H1 (cell line): ENCODE measurements at regions not wholly inside any gene's neighbourhood (a gene's known extent, or its start where the extent isn't known, plus 50 kb on each side); places are given as distances from the start of the nearest gene placed in this dataset.

Experiments used
- CTCF ChIA-PET: fragments of 300-600 bp; sonication (Branson Sonifier 250); formaldehyde crosslinking; loops from one replicate; lab custom pipeline; 2021; ENCODE audit not compliant: partially characterized antibody; lab: Charles Lee
- POLR2A ChIA-PET: fragments of 300-600 bp; sonication (Branson Sonifier 250); formaldehyde crosslinking; loops from one replicate; lab custom pipeline; 2021; ENCODE audit warnings: inconsistent platforms; ENCODE audit not compliant: partially characterized antibody; lab: Charles Lee
- DNase-seq, 2 experiments: peaks; one replicate each; pipeline versions ENCODE4 v3.0.0 to v3.0.0-alpha.2; 2010 to 2022; ENCODE audit warnings: low spot score in 2 of 2, low read depth in 1 of 2, mixed read lengths in 1 of 2
- FAIRE-seq: peaks from 2 replicates; lab custom pipeline; 2011; peaks lifted over from hg19 to GRCh38; lab: Jason Lieb, UNC
- H2AFZ ChIP-seq: 2 replicates; pipeline ENCODE4 v1.8.1; 2012; ENCODE audit warnings: low read length, inconsistent platforms
- H2AK5ac ChIP-seq: 2 replicates; pipeline ENCODE4 v1.6.1; 2013; ENCODE audit warnings: low read depth, low read length
- H2BK120ac ChIP-seq: replicated peaks from 2 replicates; pipeline ENCODE3; 2013; ENCODE audit warnings: low read depth, low read length, inconsistent platforms
- H2BK12ac ChIP-seq: 2 replicates; pipeline ENCODE4 v1.6.1; 2013; ENCODE audit warnings: low read depth, low read length
- H2BK15ac ChIP-seq: 2 replicates; pipeline ENCODE4 v1.6.1; 2013; ENCODE audit warnings: low read length
- H2BK20ac ChIP-seq: 2 replicates; pipeline ENCODE4 v1.6.1; 2013; ENCODE audit warnings: low read length
- H2BK5ac ChIP-seq: 2 replicates; pipeline ENCODE4 v1.6.1; 2013; ENCODE audit warnings: low read depth, low read length
- H3K14ac ChIP-seq: 2 replicates; pipeline ENCODE4 v1.6.1; 2013; ENCODE audit warnings: inconsistent platforms; ENCODE audit not compliant: insufficient read length
- H3K18ac ChIP-seq: 2 replicates; pipeline ENCODE4 v1.6.1; 2013; ENCODE audit warnings: low read length; ENCODE audit errors: extremely low read depth
- H3K23ac ChIP-seq: 2 replicates; pipeline ENCODE4 v1.6.1; 2013; ENCODE audit warnings: inconsistent platforms; ENCODE audit not compliant: insufficient read length
- H3K23me2 ChIP-seq: 2 replicates; pipeline ENCODE4 v1.6.1; 2013; ENCODE audit warnings: low read depth, low read length
- H3K27ac ChIP-seq: 2 replicates; pipeline ENCODE4 v1.6.1; 2011; ENCODE audit warnings: low read depth, low read length, inconsistent platforms
- H3K27me3 ChIP-seq, 4 experiments: replicated peaks in 1 of 4; 1 replicate in 1 of 4; 2 replicates in 3 of 4; pipeline versions ENCODE4 v1.6.1 to v1.8.1; 2011 to 2013; ENCODE audit warnings: low read length in 3 of 4, mild to moderate bottlenecking in 3 of 4, inconsistent platforms in 2 of 4, mixed read lengths in 2 of 4, moderate library complexity in 1 of 4; ENCODE audit not compliant: control insufficient read depth in 3 of 4, insufficient read depth in 3 of 4; ENCODE audit errors: extremely low read depth in 1 of 4
- H3K36me3 ChIP-seq, 4 experiments: 2 replicates each; pipeline versions ENCODE4 v1.6.1 to v1.8.1; 2011 to 2013; ENCODE audit warnings: mild to moderate bottlenecking in 4 of 4, low read length in 3 of 4, moderate library complexity in 2 of 4, control low read depth in 1 of 4, inconsistent platforms in 1 of 4; ENCODE audit not compliant: insufficient read depth in 4 of 4, control insufficient read depth in 2 of 4
- H3K4ac ChIP-seq: replicated peaks from 2 replicates; pipeline ENCODE3; 2013; ENCODE audit warnings: low read length, low read depth, mixed read lengths, inconsistent platforms; ENCODE audit not compliant: insufficient read length
- H3K4me1 ChIP-seq, 4 experiments: replicated peaks in 1 of 4; 1 replicate in 1 of 4; 2 replicates in 3 of 4; pipeline versions ENCODE4 v1.6.1 to v1.8.1; 2011 to 2013; ENCODE audit warnings: low read length in 3 of 4, inconsistent platforms in 2 of 4, mixed read lengths in 1 of 4; ENCODE audit not compliant: insufficient read depth in 4 of 4, control insufficient read depth in 3 of 4
- H3K4me2 ChIP-seq, 2 experiments: 2 replicates each; pipeline versions ENCODE4 v1.6.1 to v1.8.1; 2011 to 2013; ENCODE audit warnings: low read depth in 2 of 2, low read length in 2 of 2, control low read depth in 1 of 2, inconsistent platforms in 1 of 2, mild to moderate bottlenecking in 1 of 2; ENCODE audit not compliant: insufficient read depth in 1 of 2
- H3K4me3 ChIP-seq, 4 experiments: fragments of 200-600, 300-600 bp in 1 of 4; sonication (generic), shearing (Covaris generic), sonication (Bioruptor Twin) in 1 of 4; 2 replicates each; pipeline versions ENCODE4 v1.5.1 to v1.8.1; 2011 to 2016; ENCODE audit warnings: low read length in 4 of 4, low read depth in 3 of 4, control low read depth in 2 of 4, inconsistent platforms in 2 of 4, mild to moderate bottlenecking in 2 of 4, mixed read lengths in 1 of 4, moderate library complexity in 1 of 4; ENCODE audit not compliant: insufficient read depth in 2 of 4; ENCODE audit errors: extremely low read depth in 1 of 4
- H3K56ac ChIP-seq: replicated peaks from 2 replicates; pipeline ENCODE3; 2013; ENCODE audit warnings: low read depth, mild to moderate bottlenecking, mixed read lengths, low read length, inconsistent platforms; ENCODE audit not compliant: insufficient read length
- H3K79me1 ChIP-seq: 2 replicates; pipeline ENCODE4 v1.6.1; 2013; ENCODE audit warnings: low read depth, low read length, control low read depth
- H3K79me2 ChIP-seq, 2 experiments: 2 replicates each; pipeline versions ENCODE4 v1.6.1 to v1.8.1; 2012 to 2013; ENCODE audit warnings: low read length in 2 of 2, mild to moderate bottlenecking in 2 of 2, inconsistent platforms in 1 of 2; ENCODE audit not compliant: insufficient read depth in 2 of 2, control insufficient read depth in 1 of 2
- H3K9ac ChIP-seq, 4 experiments: replicated peaks in 1 of 4; 1 replicate in 1 of 4; 2 replicates in 3 of 4; pipeline versions ENCODE4 v1.6.1 to v1.8.1; 2011 to 2013; ENCODE audit warnings: low read depth in 3 of 4, low read length in 3 of 4, control low read depth in 2 of 4, mild to moderate bottlenecking in 2 of 4, moderate library complexity in 2 of 4, inconsistent platforms in 1 of 4; ENCODE audit errors: extremely low read depth in 1 of 4
- H3K9me3 ChIP-seq, 2 experiments: 2 replicates each; pipeline versions ENCODE4 v1.6.1 to v1.8.1; 2012 to 2013; ENCODE audit warnings: mild to moderate bottlenecking in 2 of 2, moderate library complexity in 2 of 2, control low read depth in 1 of 2, inconsistent platforms in 1 of 2, low read depth in 1 of 2, low read length in 1 of 2, mixed read lengths in 1 of 2; ENCODE audit not compliant: insufficient read depth in 2 of 2
- H4K20me1 ChIP-seq, 2 experiments: replicated peaks in 1 of 2; 2 replicates each; pipeline versions ENCODE3 to v1.8.1; 2011 to 2013; ENCODE audit warnings: inconsistent platforms in 2 of 2, low read length in 2 of 2, mild to moderate bottlenecking in 1 of 2; ENCODE audit not compliant: insufficient read depth in 2 of 2, control insufficient read depth in 1 of 2
- H4K5ac ChIP-seq: 2 replicates; pipeline ENCODE4 v1.6.1; 2013; ENCODE audit warnings: low read length, low read depth, mixed read lengths, inconsistent platforms; ENCODE audit not compliant: insufficient read length
- H4K8ac ChIP-seq: 2 replicates; pipeline ENCODE4 v1.8.0; 2013; ENCODE audit warnings: mild to moderate bottlenecking, moderate library complexity, low read length, inconsistent platforms; ENCODE audit not compliant: insufficient read depth; ENCODE audit errors: extremely low read depth
- H4K91ac ChIP-seq: replicated peaks from 2 replicates; pipeline ENCODE3; 2013; ENCODE audit warnings: low read length, mixed read lengths, inconsistent platforms; ENCODE audit not compliant: insufficient read length
- ASH2L ChIP-seq: fragments of 200-600, 300-600 bp; sonication (generic); IDR thresholded peaks from one replicate; pipeline ENCODE4 v1.7.1; 2017; ENCODE audit warnings: low read length
- BRCA1 ChIP-seq: IDR thresholded peaks from 2 replicates; pipeline ENCODE4 v1.6.1; 2012; ENCODE audit warnings: low read depth, low read length, improper control_type of control experiment
- CTBP2 ChIP-seq: IDR thresholded peaks from 2 replicates; pipeline ENCODE4 v1.7.0; 2011; ENCODE audit warnings: borderline replicate concordance, mild to moderate bottlenecking, moderate library complexity, mixed read lengths, low read length; ENCODE audit not compliant: insufficient read depth, insufficient read length
- CTCF ChIP-seq, 3 experiments: IDR thresholded peaks; 1 replicate in 2 of 3; 2 replicates in 1 of 3; pipeline versions ENCODE4 v1.5.1 to v1.6.1; 2011; ENCODE audit warnings: low read length in 3 of 3, mild to moderate bottlenecking in 3 of 3, inconsistent platforms in 2 of 3, low read depth in 1 of 3, moderate library complexity in 1 of 3; ENCODE audit not compliant: insufficient read depth in 1 of 3; ENCODE audit errors: control extremely low read depth in 1 of 3
- EP300 ChIP-seq, 2 experiments: IDR thresholded peaks; 1 replicate in 1 of 2; 2 replicates in 1 of 2; pipeline ENCODE4 v1.6.1; 2011 to 2012; ENCODE audit warnings: low read depth in 2 of 2, low read length in 2 of 2, mild to moderate bottlenecking in 2 of 2, borderline replicate concordance in 1 of 2, inconsistent platforms in 1 of 2, moderate library complexity in 1 of 2
- JUN ChIP-seq: IDR thresholded peaks from 2 replicates; pipeline ENCODE4 v1.6.1; 2011; ENCODE audit warnings: low read depth, mild to moderate bottlenecking, improper control_type of control experiment, low read length
- KDM4A ChIP-seq: IDR thresholded peaks from one replicate; pipeline ENCODE4 v1.7.1; 2012; ENCODE audit warnings: low read depth, mild to moderate bottlenecking, moderate library complexity, low read length, inconsistent platforms; ENCODE audit not compliant: severe bottlenecking
- PHF8 ChIP-seq: fragments of 200-600 bp; sonication (generic); conservative IDR thresholded peaks from 2 replicates; pipeline ENCODE4 v1.7.1; 2012; ENCODE audit warnings: low read depth, mild to moderate bottlenecking, inconsistent platforms, low read length, moderate library complexity
- RAD21 ChIP-seq, 2 experiments: IDR thresholded peaks in 1 of 2; conservative IDR thresholded peaks in 1 of 2; 2 replicates each; pipeline ENCODE4 v1.6.1; 2011; ENCODE audit warnings: low read depth in 2 of 2, low read length in 2 of 2, improper control_type of control experiment in 1 of 2, inconsistent platforms in 1 of 2, mild to moderate bottlenecking in 1 of 2, moderate library complexity in 1 of 2
- SIX5 ChIP-seq: IDR thresholded peaks from 2 replicates; pipeline ENCODE4 v1.6.1; 2011; ENCODE audit warnings: mild to moderate bottlenecking, low read depth, low read length
- TAF7 ChIP-seq: optimal IDR thresholded peaks from 2 replicates; pipeline ENCODE3; 2011; ENCODE audit warnings: low read depth, mild to moderate bottlenecking, inconsistent platforms, low read length, moderate library complexity, borderline replicate concordance
- TCF12 ChIP-seq: IDR thresholded peaks from 2 replicates; pipeline ENCODE4 v1.6.1; 2011; ENCODE audit warnings: low read depth, mild to moderate bottlenecking, low read length
- WGBS, 2 experiments: shearing (Covaris generic) in 1 of 2; methylation state at CpG; one replicate each; pipeline versions ENCODE4 v1.1.6 to v1.1.7; 2013 to 2015; ENCODE audit warnings: low lambda C conversion rate in 2 of 2, mixed read lengths in 2 of 2, inconsistent platforms in 1 of 2, low coverage in 1 of 2, missing lambda C conversion rate in 1 of 2; ENCODE audit not compliant: insufficient replicate concordance in 2 of 2, insufficient coverage in 1 of 2, insufficient read length in 1 of 2; ENCODE audit errors: extremely low coverage in 1 of 2, missing lambda C conversion rate in 1 of 2; 5-methylcytosine and 5-hydroxymethylcytosine counted together

DNA sequence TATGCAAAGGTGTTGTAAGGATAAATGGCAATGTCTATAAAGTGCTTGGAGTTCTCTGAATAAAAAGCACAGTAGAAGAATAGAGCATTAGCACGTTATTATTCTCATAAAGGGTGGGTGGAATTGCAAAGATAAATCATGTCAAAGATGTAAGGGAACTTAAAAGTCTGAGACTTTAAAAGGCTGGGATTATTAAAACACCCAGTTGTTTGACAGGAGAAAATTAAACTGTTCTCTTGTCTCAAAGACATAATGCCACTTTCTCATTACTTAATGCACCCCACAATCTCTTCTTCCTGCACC lies 70.4 kb upstream of the PDE10A start:
- TF ChIP-seq CTBP2 (no peak), KDM4A (no peak), RAD21 (IDR thresholded peaks at IDR 0.05 in 1 of 2, conservative IDR thresholded peaks at IDR 0.05 in 1 of 2; ENCODE audit: low read depth in 2 of 2, low read length in 2 of 2) (no peak), CTCF (IDR thresholded peaks at IDR 0.05; ENCODE audit: control extremely low read depth in 1 of 3, insufficient read depth in 1 of 3, low read depth in 1 of 3, low read length in 3 of 3) (no peak), BRCA1 (no peak), PHF8 (no peak), SIX5 (no peak), TAF7 (no peak), JUN (no peak), EP300 (IDR thresholded peaks at IDR 0.05; ENCODE audit: borderline replicate concordance in 1 of 2, low read depth in 2 of 2, low read length in 2 of 2) (no peak), ASH2L (no peak), TCF12 (no peak)
- TF ChIP-seq, all 59 proteins: peak for 0
- Histone ChIP-seq H3K36me3 (no peaks in the 10 kb centered on the region), H3K14ac (no peak overlapping the region), H3K27me3 (no peaks in the 10 kb centered on the region), H2BK15ac (no peak overlapping the region), H2AFZ (no peak overlapping the region), H2AK5ac (no peak overlapping the region), H3K23ac (no peak overlapping the region), H3K9ac (no peak overlapping the region), H4K91ac (no peak overlapping the region), H3K56ac (no peak overlapping the region), H2BK5ac (no peak overlapping the region), H4K5ac (no peak overlapping the region), H3K4ac (no peak overlapping the region), H2BK12ac (no peak overlapping the region), H3K4me1 (no peaks in the 10 kb centered on the region), H3K79me1 (no peaks in the 10 kb centered on the region), H3K18ac (no peak overlapping the region), H3K4me2 (no peak overlapping the region), H3K27ac (no peak overlapping the region), H4K20me1 (peaks cover 0 to 1% of the 10 kb centered on the region in 2 experiments), H2BK120ac (no peak overlapping the region), H4K8ac (no peak overlapping the region), H3K23me2 (peaks cover 6% of the 10 kb centered on the region; the same call in 1 of the 2 replicates), H3K79me2 (no peaks in the 10 kb centered on the region), H3K4me3 (no peak overlapping the region), H3K9me3 (peaks cover 0 to 3% of the 10 kb centered on the region in 2 experiments; a peak in 1 of 4 replicates), H2BK20ac (no peak overlapping the region)
- FAIRE-seq (no peak), DNase-seq (no peak)
- WGBS, 2 experiments = 69% methylated on average over 1 of the region's 1 CpG; no CpG with 5 or more reads in 1 of the 2 experiments
- POLR2A ChIA-PET = no interaction called here
- CTCF ChIA-PET = interaction anchor here (1.2 to 10.1 kb wide), 3 partner anchors 27 to 118 kb away, joined by 3 to 92 read pairs (median 8); no protein-coding TSS in a partner anchor
